ENCODE measurements at regions not wholly inside any gene's neighbourhood (a gene's known extent, or its start where the extent isn't known, plus 50 kb on each side); places are given as distances from the start of the nearest gene placed in this dataset.

GRCh38 chr5:23253621-23254198 is 253.7 kb upstream of the PRDM9 start:
- no peak for DNase-seq (ENCODE audit: extremely low read depth, low read depth)

- DNase-seq (ENCODE audit: extremely low read depth, low read depth): no peak
Observed at GRCh38 chr5:23242891-23243290, 264.5 kb upstream of the PRDM9 start.

- DNase-seq (ENCODE audit: extremely low read depth, low read depth): no peak
Observed at GRCh38 chr5:23235246-23235645, 272.2 kb upstream of the PRDM9 start.

GRCh38 chr5:23234197-23234596 is 273.2 kb upstream of the PRDM9 start:
- no peak for DNase-seq (ENCODE audit: extremely low read depth, low read depth)

GRCh38 chr5:23223846-23224245 is 283.6 kb upstream of the PRDM9 start:
- no peak for DNase-seq (ENCODE audit: extremely low read depth, low read depth)

- DNase-seq (ENCODE audit: extremely low read depth, low read depth): no peak
Observed at GRCh38 chr5:23221831-23222230, 285.6 kb upstream of the PRDM9 start.

GRCh38 chr5:23217159-23217558 is 290.2 kb upstream of the PRDM9 start:
- no peak for DNase-seq (ENCODE audit: extremely low read depth, low read depth)

GRCh38 chr5:23216345-23216744 is 291.1 kb upstream of the PRDM9 start:
- DNase-seq (ENCODE audit: extremely low read depth, low read depth): no peak

GRCh38 chr5:23208959-23209431 is 298.4 kb upstream of the PRDM9 start:
- peak; percentile 41 for DNase-seq (ENCODE audit: extremely low read depth, low read depth)

- DNase-seq (ENCODE audit: extremely low read depth, low read depth): no peak
Observed at GRCh38 chr5:23204111-23204510, 303.3 kb upstream of the PRDM9 start.

GRCh38 chr5:23169660-23170416 is 316.7 kb upstream of the CDH12 start:
- no peak for DNase-seq (ENCODE audit: extremely low read depth, low read depth)

GRCh38 chr5:23164971-23165370 is 311.8 kb upstream of the CDH12 start:
- no peak for DNase-seq (ENCODE audit: extremely low read depth, low read depth)

- DNase-seq (ENCODE audit: extremely low read depth, low read depth): no peak
Observed at GRCh38 chr5:23158179-23158578, 305.0 kb upstream of the CDH12 start.

- no peak for DNase-seq (ENCODE audit: extremely low read depth, low read depth)
Observed at GRCh38 chr5:23157716-23158115, 304.6 kb upstream of the CDH12 start.

- no peak for DNase-seq (ENCODE audit: extremely low read depth, low read depth)
Observed at GRCh38 chr5:23157169-23157568, 304.0 kb upstream of the CDH12 start.

- no peak for DNase-seq (ENCODE audit: extremely low read depth, low read depth)
Observed at GRCh38 chr5:23147625-23148024, 294.5 kb upstream of the CDH12 start.

GRCh38 chr5:23146183-23146582 is 293.0 kb upstream of the CDH12 start:
- no peak for DNase-seq (ENCODE audit: extremely low read depth, low read depth)

GRCh38 chr5:23139338-23140171 is 286.4 kb upstream of the CDH12 start:
- peak; percentile 12 for DNase-seq (ENCODE audit: extremely low read depth, low read depth)

- no peak for DNase-seq (ENCODE audit: extremely low read depth, low read depth)
Observed at GRCh38 chr5:23136958-23137357, 283.8 kb upstream of the CDH12 start.

GRCh38 chr5:23132231-23132630 is 279.1 kb upstream of the CDH12 start:
- DNase-seq (ENCODE audit: extremely low read depth, low read depth): no peak

- no peak for DNase-seq (ENCODE audit: extremely low read depth, low read depth)
Observed at GRCh38 chr5:23112237-23112636, 259.1 kb upstream of the CDH12 start.

GRCh38 chr5:23105021-23105420 is 251.9 kb upstream of the CDH12 start:
- no peak for DNase-seq (ENCODE audit: extremely low read depth, low read depth)

All from NCI-H460 (cell line).